GM23248 (cell line): ENCODE measurements at regions not wholly inside any gene's neighbourhood (a gene's known extent, or its start where the extent isn't known, plus 50 kb on each side); places are given as distances from the start of the nearest gene placed in this dataset.

ENCODE experiments used
- DNase-seq: peaks from one replicate; pipeline ENCODE4 v3.0.0-alpha.2; 2015
- H2AFZ ChIP-seq: fragments of 200-600 bp; sonication (generic); 2 replicates; pipeline ENCODE4 v1.6.1; 2016; ENCODE audit warnings: antibody characterized with exemption
- H3F3A ChIP-seq: fragments of 200-600 bp; sonication (generic); 2 replicates; pipeline ENCODE4 v1.6.1; 2016; ENCODE audit warnings: mild to moderate bottlenecking, antibody characterized with exemption, mixed run types; ENCODE audit not compliant: insufficient read depth
- H3K27ac ChIP-seq: fragments of 200-600 bp; sonication (generic); 2 replicates; pipeline ENCODE4 v1.5.1; 2016; ENCODE audit warnings: mild to moderate bottlenecking
- H3K27me3 ChIP-seq: fragments of 200-600 bp; sonication (generic); replicated peaks from 2 replicates; pipeline ENCODE4 v1.6.1; 2016; ENCODE audit warnings: mild to moderate bottlenecking; ENCODE audit not compliant: insufficient read depth
- H3K36me3 ChIP-seq: fragments of 200-600 bp; sonication (generic); 2 replicates; pipeline ENCODE4 v1.6.1; 2016; ENCODE audit warnings: low read depth, mild to moderate bottlenecking
- H3K4me1 ChIP-seq: fragments of 200-600 bp; sonication (generic); 2 replicates; pipeline ENCODE4 v1.6.1; 2016; ENCODE audit warnings: mild to moderate bottlenecking; ENCODE audit not compliant: insufficient read depth
- H3K4me2 ChIP-seq: fragments of 200-600 bp; sonication (generic); one replicate; pipeline ENCODE4 v1.6.1; 2016; ENCODE audit warnings: mild to moderate bottlenecking; ENCODE audit not compliant: unreplicated experiment
- H3K4me3 ChIP-seq: fragments of 200-600 bp; sonication (generic); 2 replicates; pipeline ENCODE4 v1.5.1; 2016; ENCODE audit warnings: mild to moderate bottlenecking
- H3K79me2 ChIP-seq: fragments of 200-600 bp; sonication (generic); 2 replicates; pipeline ENCODE4 v1.6.1; 2016; ENCODE audit warnings: mild to moderate bottlenecking; ENCODE audit not compliant: insufficient read depth
- H3K9ac ChIP-seq: fragments of 200-600 bp; sonication (generic); 2 replicates; pipeline ENCODE4 v1.6.1; 2016; ENCODE audit warnings: mild to moderate bottlenecking
- H3K9me2 ChIP-seq: fragments of 200-600 bp; sonication (generic); 2 replicates; pipeline ENCODE4 v1.6.1; 2016; ENCODE audit warnings: mixed run types, mild to moderate bottlenecking, moderate library complexity; ENCODE audit not compliant: insufficient read depth
- H3K9me3 ChIP-seq: fragments of 200-600 bp; sonication (generic); one replicate; pipeline ENCODE4 v1.6.1; 2017; ENCODE audit warnings: low read depth
- H4K20me1 ChIP-seq: fragments of 200-600 bp; sonication (generic); 2 replicates; pipeline ENCODE4 v1.6.0; 2016; ENCODE audit not compliant: insufficient read depth
- EZH2 ChIP-seq: fragments of 200-600 bp; sonication (generic); IDR thresholded peaks from 2 replicates; pipeline ENCODE4 v1.6.1; 2018; ENCODE audit warnings: antibody characterized with exemption, mild to moderate bottlenecking; ENCODE audit not compliant: insufficient read depth, poor library complexity, severe bottlenecking
- EZH2phosphoT487 ChIP-seq: fragments of 200-600 bp; sonication (generic); IDR thresholded peaks from 2 replicates; pipeline ENCODE4 v1.6.1; 2018; ENCODE audit warnings: antibody characterized with exemption, moderate library complexity, mild to moderate bottlenecking, low read depth; ENCODE audit not compliant: insufficient read depth
- WGBS, 2 experiments: methylation state at CpG; one replicate each; pipeline ENCODE4 v1.1.6; 2015 to 2017; ENCODE audit warnings: low lambda C conversion rate in 2 of 2, low coverage in 1 of 2; ENCODE audit errors: missing lambda C conversion rate in 2 of 2; 5-methylcytosine and 5-hydroxymethylcytosine counted together
- in situ Hi-C: fragments of 300-500 bp; cut with MboI; formaldehyde crosslinking; loops from 2 replicates; pipeline ENCODE4 v1.15.0; 2020

DNA sequence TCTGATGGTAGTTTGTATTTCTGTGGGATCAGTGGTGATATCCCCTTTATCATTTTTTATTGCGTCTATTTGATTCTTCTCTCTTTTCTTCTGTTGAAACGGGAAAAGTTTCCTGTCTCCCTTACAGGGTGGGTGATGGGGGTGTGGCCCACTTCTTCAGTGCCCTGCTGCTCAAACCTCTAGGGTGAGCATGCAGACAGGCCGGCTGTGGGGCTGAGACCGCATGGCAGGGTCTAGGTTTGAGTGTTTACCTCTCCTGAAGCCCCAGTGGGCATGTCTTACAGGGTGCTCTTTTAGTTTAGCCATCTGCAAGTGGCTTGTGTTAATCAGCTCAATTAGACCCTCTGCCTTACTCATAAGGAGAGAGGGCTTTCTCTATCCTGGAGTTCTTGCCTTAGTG lies 450.0 kb upstream of the EPHA3 start:
- H3K79me2 ChIP-seq, result no peaks in the 10 kb centered on the region
- H3F3A ChIP-seq, result no peaks in the 10 kb centered on the region
- H3K36me3 ChIP-seq, result no peaks in the 10 kb centered on the region
- no peaks in the 10 kb centered on the region for H3K9me3 ChIP-seq
- no peaks in the 10 kb centered on the region for H3K4me1 ChIP-seq
- DNase-seq, result no peak
- H3K9me2 ChIP-seq, result no peaks in the 10 kb centered on the region
- no peak overlapping the region for H2AFZ ChIP-seq
- no peak overlapping the region for H3K27ac ChIP-seq
- no peaks in the 10 kb centered on the region for H4K20me1 ChIP-seq
- H3K27me3 ChIP-seq, result no peaks in the 10 kb centered on the region
- no peak for TF ChIP-seq EZH2
- no peak for TF ChIP-seq EZH2phosphoT487
- no peak overlapping the region for H3K9ac ChIP-seq
- H3K4me2 ChIP-seq, result no peak overlapping the region
- in situ Hi-C loops, result no loop called here
- 41 to 46% methylated on average over 4 of the region's 4 CpGs for WGBS, 2 experiments
- no peak overlapping the region for H3K4me3 ChIP-seq

DNA sequence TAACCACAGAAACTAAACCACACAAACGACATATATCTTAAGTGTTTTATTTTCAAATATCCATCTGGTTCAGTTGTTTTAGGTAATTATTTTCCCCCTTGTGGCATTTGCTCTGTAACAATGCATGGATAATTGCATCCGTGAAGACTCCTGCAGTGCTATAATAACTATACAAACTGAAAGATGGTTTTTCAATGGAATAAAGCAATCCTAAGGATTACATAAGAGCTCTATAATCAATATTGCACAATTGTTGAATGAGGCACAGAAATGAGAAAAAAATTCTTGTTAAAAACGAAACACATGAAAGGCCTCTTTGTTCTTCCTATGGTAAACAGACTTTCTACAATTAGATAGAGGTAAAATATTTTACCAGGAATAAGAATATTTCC lies 446.0 kb upstream of the EPHA3 start:
- Histone ChIP-seq H3K4me3 (no peak overlapping the region), H3K36me3 (no peaks in the 10 kb centered on the region), H3F3A (no peaks in the 10 kb centered on the region), H3K27me3 (no peaks in the 10 kb centered on the region), H3K9me2 (no peaks in the 10 kb centered on the region), H3K9me3 (no peaks in the 10 kb centered on the region), H3K4me1 (no peaks in the 10 kb centered on the region), H4K20me1 (no peaks in the 10 kb centered on the region), H2AFZ (no peak overlapping the region), H3K27ac (no peak overlapping the region), H3K79me2 (no peaks in the 10 kb centered on the region), H3K4me2 (no peak overlapping the region), H3K9ac (no peak overlapping the region)
- WGBS, 2 experiments, result 21 to 22% methylated on average over 3 of the region's 3 CpGs
- TF ChIP-seq EZH2phosphoT487 (no peak), EZH2 (no peak)
- no peak for DNase-seq
- in situ Hi-C loops, result no loop called here

DNA sequence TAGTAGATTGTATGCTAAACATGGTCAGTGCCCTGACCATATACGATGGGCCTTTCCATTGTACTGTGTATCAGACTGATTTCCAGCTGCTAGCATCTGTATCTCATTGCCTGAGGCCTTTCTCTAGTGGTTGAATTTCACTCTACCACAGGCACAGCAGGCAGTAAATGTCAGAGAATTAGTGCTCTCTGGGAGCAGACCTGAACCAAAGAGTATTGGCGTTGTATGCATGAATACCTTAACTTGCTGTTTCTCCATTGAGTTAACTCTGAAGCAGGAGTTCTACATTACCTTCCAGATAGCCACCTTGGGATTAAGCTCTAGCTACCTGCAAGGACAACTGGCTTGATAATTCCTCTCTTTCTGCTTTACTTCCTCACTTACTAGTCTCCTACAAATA lies 439.2 kb upstream of the EPHA3 start:
- H3K27me3 ChIP-seq, result no peaks in the 10 kb centered on the region
- in situ Hi-C loops, result no loop called here
- no peak for DNase-seq
- no peaks in the 10 kb centered on the region for H3K9me3 ChIP-seq
- no peaks in the 10 kb centered on the region for H3K9me2 ChIP-seq
- no peak overlapping the region for H2AFZ ChIP-seq
- H3K4me2 ChIP-seq, result no peak overlapping the region
- no peaks in the 10 kb centered on the region for H3K4me1 ChIP-seq
- no peak overlapping the region for H3K4me3 ChIP-seq
- no peak overlapping the region for H3K27ac ChIP-seq
- TF ChIP-seq EZH2phosphoT487, result no peak
- no peaks in the 10 kb centered on the region for H3F3A ChIP-seq
- WGBS, 2 experiments, result 15 to 16% methylated on average over 2 of the region's 2 CpGs
- H3K36me3 ChIP-seq, result no peaks in the 10 kb centered on the region
- no peaks in the 10 kb centered on the region for H4K20me1 ChIP-seq
- H3K9ac ChIP-seq, result no peak overlapping the region
- no peaks in the 10 kb centered on the region for H3K79me2 ChIP-seq

DNA sequence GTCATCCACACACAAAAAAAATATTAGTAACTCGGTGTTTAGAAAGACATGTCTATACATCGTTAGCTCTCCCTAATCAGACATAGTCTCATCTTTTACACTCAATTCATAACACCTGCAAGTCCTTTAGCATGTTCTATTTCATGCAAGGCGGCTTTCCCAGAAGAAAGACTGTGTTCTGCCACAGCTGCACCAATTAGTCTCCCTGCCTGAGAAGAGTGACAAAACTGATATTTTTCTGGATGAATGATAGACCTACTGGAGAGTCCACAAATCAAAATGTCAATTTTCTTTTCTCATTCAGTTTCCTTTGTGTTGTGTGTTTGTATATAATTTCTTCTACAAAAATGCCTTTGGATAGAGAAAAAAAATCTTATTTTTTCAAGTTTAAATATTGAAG lies 435.8 kb upstream of the EPHA3 start:
- H3K36me3 ChIP-seq, result no peaks in the 10 kb centered on the region
- no peaks in the 10 kb centered on the region for H3K79me2 ChIP-seq
- no peak overlapping the region for H3K27ac ChIP-seq
- no peak overlapping the region for H3K9ac ChIP-seq
- H2AFZ ChIP-seq, result no peak overlapping the region
- H3K9me2 ChIP-seq, result no peaks in the 10 kb centered on the region
- H3K4me2 ChIP-seq, result no peak overlapping the region
- no peaks in the 10 kb centered on the region for H3K4me1 ChIP-seq
- in situ Hi-C loops, result no loop called here
- TF ChIP-seq EZH2, result no peak
- TF ChIP-seq EZH2phosphoT487, result no peak
- DNase-seq, result no peak
- H4K20me1 ChIP-seq, result no peaks in the 10 kb centered on the region
- H3K4me3 ChIP-seq, result no peak overlapping the region
- WGBS, 2 experiments, result 4 to 7% methylated on average over 3 of the region's 3 CpGs
- H3K27me3 ChIP-seq, result no peaks in the 10 kb centered on the region
- no peaks in the 10 kb centered on the region for H3K9me3 ChIP-seq
- no peaks in the 10 kb centered on the region for H3F3A ChIP-seq

DNA sequence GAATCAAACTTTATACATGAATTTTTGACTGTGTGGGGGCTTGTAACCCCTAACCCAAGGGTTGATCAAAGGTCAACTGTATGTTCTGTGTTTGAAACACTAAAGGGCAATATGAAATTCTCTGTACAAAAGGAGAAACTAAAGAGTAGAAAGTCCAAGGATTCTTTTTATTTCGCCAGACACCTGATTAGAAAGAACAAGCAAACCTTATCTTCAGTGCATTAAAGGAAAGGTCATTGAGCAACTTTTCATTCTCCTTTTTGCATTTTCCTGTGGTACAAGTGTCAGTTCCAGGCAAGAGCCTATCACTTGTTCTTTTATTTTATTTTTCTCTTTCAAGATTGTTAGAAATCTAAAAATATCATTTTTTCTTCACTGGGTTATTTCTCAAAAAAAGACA lies 430.1 kb upstream of the EPHA3 start:
- no peaks in the 10 kb centered on the region for H3K4me1 ChIP-seq
- H3K27ac ChIP-seq, result no peak overlapping the region
- no peaks in the 10 kb centered on the region for H3K79me2 ChIP-seq
- H3K9me2 ChIP-seq, result no peaks in the 10 kb centered on the region
- no peaks in the 10 kb centered on the region for H4K20me1 ChIP-seq
- 5 to 12% methylated on average over 1 of the region's 1 CpG for WGBS, 2 experiments
- in situ Hi-C loops, result no loop called here
- H3K4me2 ChIP-seq, result no peak overlapping the region
- H3F3A ChIP-seq, result no peaks in the 10 kb centered on the region
- no peaks in the 10 kb centered on the region for H3K36me3 ChIP-seq
- TF ChIP-seq EZH2 (no peak), EZH2phosphoT487 (no peak)
- H3K9ac ChIP-seq, result no peak overlapping the region
- no peak for DNase-seq
- no peaks in the 10 kb centered on the region for H3K27me3 ChIP-seq
- H2AFZ ChIP-seq, result no peak overlapping the region
- H3K4me3 ChIP-seq, result no peak overlapping the region
- no peaks in the 10 kb centered on the region for H3K9me3 ChIP-seq
